ENCODE measurements at regions not wholly inside any gene's neighbourhood (a gene's known extent, or its start where the extent isn't known, plus 50 kb on each side); places are given as distances from the start of the nearest gene placed in this dataset.

DNA sequence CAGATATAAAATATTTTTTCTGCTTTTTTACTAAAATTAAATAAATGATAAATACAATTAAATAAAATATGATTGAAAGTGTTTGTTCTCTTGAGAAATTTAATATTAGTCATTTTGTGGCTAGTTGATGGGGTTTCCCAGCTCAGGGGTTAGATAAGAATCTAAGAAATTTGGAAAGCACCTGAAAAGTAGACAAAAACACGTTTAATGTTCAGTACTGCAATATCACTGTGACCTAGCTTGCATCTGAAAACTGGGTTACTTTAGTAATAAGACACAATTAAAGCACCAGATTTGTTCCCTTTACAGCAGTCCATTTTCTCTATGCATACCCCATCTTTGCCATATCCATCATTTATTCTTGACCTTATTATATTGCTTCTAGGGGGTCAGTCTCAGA is 1454.8 kb upstream of the SPRY2 start:
- DNase-seq (ENCODE audit: low read depth), result no peak

DNA sequence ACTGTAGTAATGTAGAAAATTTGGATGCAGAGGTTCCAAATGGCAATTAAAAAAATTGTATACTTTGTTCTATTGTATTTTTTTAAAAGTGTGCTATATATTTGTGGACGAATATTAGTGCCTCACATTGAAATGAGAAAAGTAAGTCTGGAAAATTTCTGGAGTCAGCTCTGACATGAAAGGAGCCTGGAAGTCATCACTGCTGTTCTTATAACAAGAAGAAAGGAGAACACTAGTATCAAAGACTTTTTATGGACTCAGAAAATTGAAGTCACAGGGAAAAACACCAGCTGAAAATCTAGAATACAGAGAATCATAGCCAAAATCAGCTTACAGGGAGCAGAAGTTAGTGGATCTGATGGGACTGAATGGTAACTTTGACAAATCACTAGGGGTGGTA is 1450.7 kb upstream of the SPRY2 start:
- DNase-seq (ENCODE audit: low read depth), result no peak

DNA sequence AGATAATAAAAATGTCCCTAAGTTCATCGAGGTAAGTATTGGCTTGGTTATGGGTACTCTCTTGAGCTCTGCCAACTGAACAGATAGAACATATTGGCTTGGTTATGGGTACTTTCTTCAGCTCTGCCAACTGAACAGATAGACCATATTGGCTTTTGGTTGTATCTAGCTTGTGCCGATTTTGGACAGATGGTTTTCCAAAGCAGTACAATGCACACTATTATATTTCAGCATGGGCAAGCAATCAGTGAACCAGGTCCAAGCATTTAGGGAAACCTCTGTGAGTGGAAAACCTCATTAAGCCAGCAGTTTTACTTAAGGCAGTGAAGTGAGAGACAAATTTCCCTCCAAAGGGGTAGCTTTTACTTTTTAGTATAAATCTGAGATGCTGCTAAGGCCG is 1440.5 kb upstream of the SPRY2 start:
- no peak for DNase-seq (ENCODE audit: low read depth)

DNA sequence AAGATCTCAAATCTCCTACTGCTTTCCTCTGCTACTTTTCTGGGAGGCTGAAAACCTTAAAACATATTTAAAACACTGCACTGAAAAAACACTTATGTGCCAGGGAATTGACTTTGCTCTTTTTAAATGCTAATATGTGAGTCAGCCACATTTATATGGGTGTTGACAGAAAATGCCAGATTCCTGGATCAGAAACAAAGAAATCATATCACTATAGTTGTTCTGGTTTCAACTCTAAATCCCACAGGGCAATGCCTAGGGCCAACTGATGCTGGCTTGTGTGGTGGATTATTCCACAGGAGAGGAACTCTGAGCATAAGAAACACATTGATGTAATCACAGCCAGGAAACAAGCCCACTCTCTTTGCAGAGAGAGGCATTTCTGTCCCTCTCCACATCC is 1439.0 kb upstream of the SPRY2 start:
- DNase-seq (ENCODE audit: low read depth), result no peak

DNA sequence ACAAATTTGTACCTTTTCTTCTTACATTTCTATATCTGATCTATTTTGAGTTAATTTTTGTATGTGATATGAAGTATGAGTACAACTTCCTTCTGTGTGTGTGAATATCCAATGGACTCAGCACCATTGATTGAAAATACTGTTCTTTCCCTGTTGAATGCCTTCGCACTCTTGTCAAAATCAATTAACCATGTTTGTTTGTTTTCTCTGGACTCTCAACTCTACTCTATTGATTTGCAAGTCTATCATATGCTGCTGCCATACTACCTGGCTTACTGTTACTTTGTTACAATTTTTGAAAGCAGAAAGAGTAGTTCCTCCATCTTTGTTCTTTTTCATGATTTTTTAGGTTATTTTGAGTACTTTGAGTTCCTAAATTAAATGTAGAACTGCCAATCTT is 1437.4 kb upstream of the SPRY2 start:
- DNase-seq (ENCODE audit: low read depth), result no peak

DNA sequence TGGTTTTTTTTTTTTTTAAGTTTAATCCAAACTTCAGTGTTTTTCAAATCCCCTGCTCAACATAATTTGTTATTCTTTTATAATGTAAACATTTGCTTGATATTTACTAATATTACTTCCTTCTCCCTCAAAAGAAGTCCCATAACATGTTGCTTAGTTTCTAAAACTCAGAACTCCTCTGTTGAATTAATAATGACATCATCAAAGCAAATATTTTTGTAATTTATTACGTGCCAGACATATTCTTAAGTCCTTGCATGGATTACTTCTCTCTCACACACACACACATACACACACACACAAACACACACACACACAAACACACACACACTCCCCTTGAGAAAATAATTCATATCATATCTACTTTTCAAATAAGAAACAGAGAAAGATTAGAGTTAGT is 1432.3 kb upstream of the SPRY2 start:
- no peak for DNase-seq (ENCODE audit: low read depth)

DNA sequence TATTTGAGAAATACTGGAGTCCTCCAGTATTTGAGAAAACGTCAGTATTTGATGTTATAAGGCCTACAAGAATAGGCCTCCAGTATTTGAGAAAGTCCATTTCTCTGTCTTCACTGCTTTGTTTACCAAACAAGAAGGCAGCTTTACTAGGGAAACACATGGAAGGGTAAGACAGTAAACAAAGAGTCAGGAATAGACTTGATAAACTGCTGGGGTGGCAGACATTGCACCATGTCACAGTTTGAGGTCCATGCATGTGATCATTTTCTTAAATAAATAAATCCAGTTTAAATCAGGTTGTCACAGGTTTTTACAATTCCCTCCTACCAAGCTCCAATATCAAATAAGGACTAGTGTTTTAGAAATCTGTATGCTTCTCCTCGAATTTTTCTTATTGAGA is 1431.0 kb upstream of the SPRY2 start:
- no peak for DNase-seq (ENCODE audit: low read depth)

DNA sequence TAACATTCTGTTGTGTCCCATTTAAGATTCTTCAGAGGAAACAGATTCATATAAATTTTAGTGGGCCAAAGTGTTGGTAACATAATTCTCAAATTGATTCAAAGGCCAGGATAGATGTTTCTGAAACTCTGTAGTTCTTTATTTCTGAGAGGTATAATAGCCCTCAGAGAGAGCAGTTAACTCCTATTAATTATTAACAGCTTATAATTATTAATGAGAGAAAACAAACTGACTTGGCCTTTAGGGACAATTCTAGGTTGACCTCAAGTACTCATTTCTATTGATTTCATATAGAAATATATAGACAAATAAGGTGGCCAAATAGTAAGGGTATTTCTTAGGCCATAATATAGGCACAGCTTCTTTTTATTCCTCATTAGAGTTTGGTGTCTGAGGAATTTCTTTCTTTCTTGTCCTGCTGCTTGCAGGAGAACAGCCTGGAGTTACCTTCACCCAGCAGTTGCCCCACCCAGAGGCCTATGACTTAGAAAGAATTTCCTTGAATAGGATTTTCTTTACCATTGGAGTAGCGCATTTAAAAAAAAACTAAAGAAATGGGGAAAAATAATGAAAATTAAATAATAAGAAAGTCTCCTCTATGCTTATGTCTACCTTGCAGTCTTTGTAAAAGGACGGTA is 1430.1 kb upstream of the SPRY2 start:
- DNase-seq (ENCODE audit: low read depth), result no peak

DNA sequence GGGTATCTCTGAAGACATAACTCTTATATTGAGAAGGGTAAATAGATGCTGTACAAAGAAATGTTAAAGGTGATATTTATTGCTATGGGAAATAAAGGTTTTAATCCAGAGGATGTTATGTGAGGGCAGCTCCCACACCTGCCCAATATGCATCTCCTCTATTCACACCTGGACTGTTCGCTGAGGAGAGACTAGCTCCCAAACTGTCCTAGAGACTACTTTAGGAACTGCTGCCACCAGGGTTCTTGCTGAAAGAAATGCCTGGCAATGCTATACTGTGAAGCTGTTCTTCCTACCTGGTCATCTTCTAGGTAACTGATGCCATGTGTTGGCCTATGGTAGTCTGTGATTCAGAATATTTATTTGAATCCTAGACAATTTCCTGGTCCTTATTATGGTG is 1421.5 kb upstream of the SPRY2 start:
- DNase-seq (ENCODE audit: low read depth), result no peak

DNA sequence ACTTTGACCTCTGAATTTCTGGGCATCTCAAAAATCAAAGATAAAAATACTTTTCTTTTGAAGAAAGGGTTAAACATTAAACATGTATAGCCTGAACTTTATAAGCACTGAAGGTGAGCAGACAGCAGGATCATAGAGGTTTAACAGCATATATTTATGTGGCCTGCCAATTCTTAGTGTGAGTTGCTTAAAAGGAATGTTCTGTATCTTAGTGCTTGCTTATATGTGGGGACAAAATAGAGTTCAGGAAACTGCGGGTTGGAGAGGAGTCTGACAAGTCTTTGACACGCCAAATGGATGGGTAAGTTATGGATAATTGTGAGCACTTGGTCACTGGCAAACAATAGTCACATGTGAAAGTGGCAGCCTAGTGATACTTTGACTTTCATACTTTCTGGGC is 1419.4 kb upstream of the SPRY2 start:
- DNase-seq (ENCODE audit: low read depth), result peak; percentile 39

DNA sequence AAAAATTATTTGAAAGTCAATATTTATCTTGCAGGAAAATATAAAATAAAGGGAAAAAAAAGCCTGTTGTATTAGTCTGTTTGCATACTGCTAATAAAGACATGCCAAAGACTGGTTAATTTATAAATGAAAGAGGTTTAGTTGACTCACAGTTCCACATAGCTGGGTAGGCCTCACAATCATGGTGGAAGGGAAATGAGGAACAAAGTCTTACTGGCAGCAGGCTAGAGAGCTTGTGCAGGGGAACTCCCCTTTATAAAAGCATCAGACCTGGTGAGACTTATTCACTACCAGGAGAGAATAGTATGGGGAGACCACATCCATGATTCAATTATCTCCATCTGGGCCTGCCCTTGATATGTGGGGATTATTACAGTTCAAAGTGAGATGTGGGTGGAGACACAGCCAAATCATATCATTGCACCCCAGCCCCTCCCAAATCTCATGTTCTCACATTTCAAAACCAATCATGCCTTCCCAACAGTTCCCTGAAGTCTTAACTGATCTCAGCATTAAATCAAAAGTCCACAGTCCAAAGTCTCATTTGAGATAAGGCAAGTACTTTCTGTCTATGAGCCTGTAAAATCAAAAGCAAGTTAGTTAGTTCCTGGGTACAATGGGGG is 1416.5 kb upstream of the SPRY2 start:
- DNase-seq (ENCODE audit: low read depth), result no peak

DNA sequence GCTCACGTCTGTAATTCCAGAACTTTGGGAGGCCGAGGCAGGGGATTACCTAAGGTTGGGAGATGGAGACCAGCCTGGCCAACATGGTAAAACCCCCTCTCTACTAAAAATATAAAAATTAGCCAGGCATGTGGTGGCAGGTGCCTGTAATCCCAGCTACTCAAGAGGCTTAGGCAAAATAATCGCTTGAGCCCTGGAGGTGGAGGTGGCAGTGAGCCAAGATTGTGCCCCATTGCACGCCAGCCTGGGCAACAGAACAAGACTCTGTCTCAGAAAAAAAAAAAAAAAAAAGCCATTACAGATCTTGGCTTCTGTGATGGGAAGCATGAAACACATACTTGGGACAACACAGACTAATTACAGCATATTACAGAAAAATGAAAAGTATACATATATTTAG is 1404.5 kb upstream of the SPRY2 start:
- no peak for DNase-seq (ENCODE audit: low read depth)

DNA sequence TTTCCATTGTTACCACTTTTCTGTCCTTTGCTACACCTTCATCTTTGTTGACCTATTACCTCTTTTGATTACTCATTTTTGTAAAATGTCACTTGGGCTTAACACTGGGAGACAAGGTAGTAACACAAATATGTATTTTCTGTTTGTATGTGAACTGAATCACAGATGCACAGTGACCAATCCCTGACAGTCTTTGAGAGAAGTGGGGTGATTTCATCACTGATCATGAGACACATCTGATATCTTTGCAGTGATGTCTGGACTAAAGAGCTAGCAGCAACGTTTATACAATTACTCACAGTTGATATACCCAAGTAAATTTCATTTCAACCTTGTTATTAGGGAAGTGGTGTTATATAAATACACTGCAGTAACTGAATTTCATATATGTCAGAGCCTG is 1397.4 kb upstream of the SPRY2 start:
- DNase-seq (ENCODE audit: low read depth), result peak; percentile 61

DNA sequence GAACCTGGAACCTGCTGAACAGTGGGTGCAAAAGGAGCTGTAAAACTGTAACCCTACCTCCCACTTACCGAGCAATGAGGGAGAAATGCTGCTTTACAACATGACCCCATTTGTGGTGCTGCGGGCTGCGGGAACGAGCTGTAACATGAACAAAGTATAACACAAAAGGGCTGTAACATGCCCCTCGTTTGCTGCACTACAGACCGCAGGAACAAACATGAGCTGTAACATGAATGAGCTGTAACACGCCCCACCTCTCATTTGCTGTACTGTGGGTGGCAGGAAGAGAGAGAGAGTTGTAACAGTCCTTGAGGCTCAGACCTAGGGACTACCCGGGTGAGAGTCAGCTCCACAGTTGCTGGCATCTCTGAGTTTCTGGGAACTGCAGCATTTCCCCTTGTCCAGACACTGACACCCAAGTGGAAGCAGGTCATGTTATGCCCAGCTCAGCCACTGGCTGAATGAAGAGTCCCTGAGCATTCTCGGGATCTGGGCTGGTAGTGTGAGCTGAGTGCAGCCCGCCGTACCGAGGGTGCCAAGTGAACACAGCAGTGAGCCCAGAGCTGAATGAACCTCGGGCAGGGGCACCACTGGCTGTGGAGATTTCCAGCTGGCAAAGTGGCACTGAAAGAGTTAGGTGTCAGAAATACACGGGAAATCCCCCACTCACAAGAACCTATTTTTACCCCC is 1385.3 kb upstream of the SPRY2 start:
- no peak for DNase-seq (ENCODE audit: low read depth)

DNA sequence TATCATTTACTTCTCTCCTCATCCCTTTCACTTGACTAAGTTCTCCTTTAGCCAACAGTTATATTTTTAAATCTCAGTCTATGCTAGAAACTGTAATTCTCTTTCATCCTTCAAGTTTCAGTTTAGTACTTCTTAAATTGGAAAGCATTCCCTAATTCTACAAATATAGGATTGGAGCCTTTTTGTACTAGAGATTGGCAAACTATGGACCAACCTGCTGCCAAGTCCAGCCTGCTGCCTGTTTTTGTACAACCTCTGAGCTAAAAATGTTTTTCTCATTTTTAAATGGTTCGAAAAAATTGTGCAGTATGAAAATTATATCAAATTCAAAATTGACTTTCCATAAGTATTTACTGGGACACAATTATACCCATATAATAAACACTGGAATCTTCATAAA is 1381.5 kb upstream of the SPRY2 start:
- no peak for DNase-seq (ENCODE audit: low read depth)

DNA sequence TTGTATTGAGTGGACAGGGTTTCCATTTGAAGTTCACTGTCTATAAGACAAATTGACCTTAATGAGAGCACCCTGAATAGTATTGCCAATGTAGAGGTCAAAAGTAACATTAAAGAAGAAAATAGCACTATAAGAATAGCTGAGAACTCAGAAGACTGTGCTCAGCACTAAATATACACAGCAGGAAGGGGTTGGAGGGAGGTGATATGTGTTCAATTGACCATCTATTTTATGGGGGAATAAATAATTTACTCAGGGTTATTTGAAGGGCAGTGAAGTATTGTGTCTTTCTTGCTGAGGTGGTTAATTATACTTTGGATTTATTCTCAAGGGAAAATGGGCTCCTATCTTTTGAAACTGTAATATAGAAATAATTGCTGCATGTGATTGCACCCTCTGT is 1380.5 kb upstream of the SPRY2 start:
- DNase-seq (ENCODE audit: low read depth), result no peak

DNA sequence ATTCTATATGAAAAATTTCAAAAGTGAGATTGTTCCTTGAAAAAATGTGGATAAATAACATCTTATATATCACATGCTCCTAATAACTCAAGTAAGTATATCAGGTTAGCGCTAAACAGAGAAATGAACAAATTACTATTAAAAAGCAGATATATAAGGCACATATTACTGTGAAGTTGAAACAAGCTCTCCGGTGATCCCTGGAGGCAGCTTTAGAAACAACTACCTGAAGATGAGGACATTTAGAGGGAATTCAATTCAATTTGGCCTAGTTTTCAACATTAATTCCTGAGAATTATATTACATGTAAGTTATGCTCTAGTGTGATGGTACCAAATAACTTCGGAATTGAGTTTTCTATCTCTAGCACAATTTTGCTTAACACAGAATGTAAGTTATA is 1373.6 kb upstream of the SPRY2 start:
- DNase-seq (ENCODE audit: low read depth), result peak; percentile 21

DNA sequence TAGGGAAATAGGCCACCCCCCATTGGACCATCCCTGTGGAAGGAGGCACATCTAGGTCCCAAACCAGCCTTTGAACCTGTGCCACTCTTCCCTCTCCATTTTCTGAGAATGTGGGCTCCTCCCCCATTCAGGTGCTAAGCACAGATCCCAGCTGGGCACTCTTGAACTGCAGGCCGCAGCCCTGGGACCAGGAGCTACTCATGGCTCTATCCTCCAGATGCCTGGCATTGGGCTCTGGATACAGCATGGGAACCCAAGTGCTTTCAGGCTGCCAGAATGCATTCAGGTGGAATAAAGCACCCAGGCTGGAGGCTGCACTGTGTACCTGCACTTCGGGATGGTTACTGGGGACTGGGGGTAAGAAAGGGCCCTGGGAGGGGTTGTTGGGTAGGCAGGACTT is 1372.3 kb upstream of the SPRY2 start:
- no peak for DNase-seq (ENCODE audit: low read depth)

DNA sequence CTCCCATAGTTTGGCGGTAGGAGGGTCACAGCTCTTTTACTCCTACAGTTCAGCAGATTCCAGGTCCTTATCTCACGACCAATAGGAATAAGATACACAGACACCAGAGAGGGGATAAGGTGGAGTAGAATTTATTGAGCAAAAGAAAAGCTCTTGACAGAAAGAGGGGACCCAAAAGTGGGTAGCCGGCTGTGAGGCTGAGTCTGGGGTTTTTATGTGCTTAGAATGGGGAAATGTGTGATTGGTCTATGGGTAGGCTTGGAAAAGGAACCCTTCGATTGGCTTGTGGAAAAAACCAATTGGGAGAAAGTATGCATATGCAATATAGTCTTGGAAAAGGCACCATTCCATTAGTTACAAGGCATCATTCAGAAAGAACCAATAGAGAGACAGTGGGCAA is 1356.9 kb upstream of the SPRY2 start:
- no peak for DNase-seq (ENCODE audit: low read depth)

DNA sequence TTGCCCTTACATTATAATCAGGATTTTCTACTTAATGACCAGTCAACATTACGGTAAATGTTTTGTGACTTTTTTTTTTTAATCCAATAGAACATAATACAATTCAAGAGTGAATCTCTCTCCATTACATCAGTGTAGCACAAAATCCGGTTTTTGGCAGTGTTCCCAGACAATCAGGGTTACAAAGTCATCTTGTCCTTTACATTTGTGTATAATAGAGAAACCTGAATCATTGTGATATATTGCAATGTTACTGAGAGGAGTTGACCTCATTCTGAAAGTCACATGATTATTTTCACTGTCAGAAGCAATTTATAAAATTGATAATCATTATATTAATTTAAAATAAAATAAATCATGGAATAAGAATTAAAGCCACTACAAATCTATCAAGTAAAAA is 1346.0 kb upstream of the SPRY2 start:
- DNase-seq (ENCODE audit: low read depth), result peak; percentile 47

DNA sequence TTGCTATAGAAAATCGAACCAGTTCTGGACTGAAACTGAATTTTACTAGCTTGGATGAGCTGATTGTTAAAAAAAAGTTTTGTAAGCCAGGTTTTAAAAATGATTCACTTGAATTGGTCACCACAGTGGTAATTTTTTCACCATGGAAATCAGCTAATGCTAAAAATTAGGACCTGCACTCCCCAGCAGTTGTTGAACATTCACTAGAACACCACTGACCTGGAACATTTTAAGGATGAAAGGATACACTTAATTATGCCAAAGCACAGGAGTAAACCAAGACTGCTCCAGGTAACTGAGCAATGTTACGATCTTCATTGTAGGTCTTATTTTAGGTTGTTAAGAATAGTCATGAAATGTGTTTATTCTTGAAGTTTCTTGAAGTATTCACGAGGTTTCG is 1342.6 kb upstream of the SPRY2 start:
- DNase-seq (ENCODE audit: low read depth), result no peak

DNA sequence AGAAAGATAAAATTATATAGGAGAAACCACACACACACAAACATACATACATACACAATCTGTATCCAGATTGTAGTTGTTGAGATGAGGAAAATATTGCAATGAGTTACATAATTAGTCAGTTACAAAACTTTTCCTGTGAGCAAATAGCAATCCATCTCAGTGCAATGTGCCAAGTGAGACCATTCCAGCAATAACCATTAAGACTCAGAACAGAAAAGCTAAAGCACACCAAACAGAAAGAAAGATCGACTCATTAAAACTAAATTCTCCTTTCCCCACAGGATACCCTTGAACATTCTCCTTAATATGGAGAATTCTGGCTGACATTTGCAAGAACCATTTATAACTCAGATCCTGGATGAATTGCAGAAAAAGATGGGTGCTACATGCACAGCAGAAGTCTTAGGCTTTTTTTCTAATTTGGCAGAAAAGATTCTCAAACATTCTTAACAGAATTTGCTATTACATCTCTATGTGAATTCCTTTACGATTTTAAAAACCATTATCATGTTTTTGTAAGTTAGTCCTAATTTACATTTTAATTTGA is 1341.2 kb upstream of the SPRY2 start:
- no peak for DNase-seq (ENCODE audit: low read depth)

DNA sequence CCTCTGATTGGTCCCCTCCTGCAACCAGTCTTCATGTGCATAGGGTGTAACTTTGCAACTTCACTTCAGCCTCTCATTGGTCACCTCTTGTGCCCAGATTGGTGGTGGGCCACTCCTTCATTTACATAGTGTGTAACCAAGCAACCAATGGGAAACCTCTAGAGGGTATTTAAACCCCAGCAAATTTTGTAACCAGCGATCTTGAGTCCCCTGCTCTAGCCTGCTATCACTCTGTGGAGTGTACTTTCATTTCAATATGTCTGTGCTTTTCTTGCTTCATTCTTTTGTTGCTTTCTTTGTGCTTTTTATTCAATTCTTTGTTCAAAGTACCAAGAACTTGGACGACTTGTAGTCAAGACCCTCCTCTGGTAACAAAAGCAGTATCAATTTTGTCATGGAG is 1336.9 kb upstream of the SPRY2 start:
- DNase-seq (ENCODE audit: low read depth), result no peak

DNA sequence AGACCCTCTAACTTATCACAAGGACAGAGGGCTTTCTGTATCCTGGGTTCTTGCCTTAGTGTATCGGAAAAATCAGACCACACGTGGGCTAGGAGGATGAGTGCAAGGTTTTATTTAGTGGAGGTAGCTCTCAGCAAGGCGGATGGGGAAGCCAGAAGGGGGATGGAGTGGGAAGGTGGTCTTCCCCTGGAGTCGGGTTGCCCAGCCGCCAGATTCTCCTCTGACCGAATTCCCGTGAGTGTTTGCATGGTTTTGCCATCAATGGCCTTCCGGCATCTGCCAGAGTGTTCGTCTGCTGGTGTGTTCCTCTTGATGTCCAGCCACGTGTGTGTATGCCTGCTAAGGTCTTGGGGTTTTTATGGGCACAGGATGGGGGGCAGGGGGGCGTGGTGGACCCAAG is 1335.1 kb upstream of the SPRY2 start:
- DNase-seq (ENCODE audit: low read depth), result no peak

All from ELR (cell line).